ENCODE measurements at regions not wholly inside any gene's neighbourhood (a gene's known extent, or its start where the extent isn't known, plus 50 kb on each side); places are given as distances from the start of the nearest gene placed in this dataset.

GRCh38 chr4:184575306-184575705 lies 73.9 kb downstream of the CASP3 start:
- no peaks in the 10 kb centered on the region for H3K36me3 ChIP-seq (ENCODE audit: insufficient read depth, insufficient read length, low read length)
- TF ChIP-seq ZNF274 (IDR thresholded peaks at IDR 0.05; ENCODE audit: low read depth, low read length) = no peak
- TF ChIP-seq YY1 (IDR thresholded peaks at IDR 0.05; ENCODE audit: insufficient read depth, insufficient read length) = no peak
- no peak for TF ChIP-seq SUZ12 (IDR thresholded peaks at IDR 0.05; ENCODE audit: extremely low read depth, insufficient read depth, insufficient read length)
- no peaks in the 10 kb centered on the region for H3K4me1 ChIP-seq (ENCODE audit: insufficient read depth, insufficient read length)
- no peak for DNase-seq (ENCODE audit: low read depth, low spot score)
- no peaks in the 10 kb centered on the region for H3K27me3 ChIP-seq (ENCODE audit: insufficient read depth, insufficient read length)
- H3K9me3 ChIP-seq (ENCODE audit: insufficient read depth, low read length) = peaks cover 3% of the 10 kb centered on the region; the same call in 1 of the 2 replicates
- no peak overlapping the region for H3K4me3 ChIP-seq (ENCODE audit: insufficient read length, low read depth)
- H3K9ac ChIP-seq (ENCODE audit: insufficient read length, low read depth) = no peak overlapping the region

GRCh38 chr4:184574861-184575260 lies 74.4 kb downstream of the CASP3 start:
- H3K9ac ChIP-seq (ENCODE audit: insufficient read length, low read depth) = no peak overlapping the region
- H3K9me3 ChIP-seq (ENCODE audit: insufficient read depth, low read length) = no peaks in the 10 kb centered on the region
- no peak overlapping the region for H3K4me3 ChIP-seq (ENCODE audit: insufficient read length, low read depth)
- TF ChIP-seq ZNF274 (IDR thresholded peaks at IDR 0.05; ENCODE audit: low read depth, low read length) (no peak), SUZ12 (IDR thresholded peaks at IDR 0.05; ENCODE audit: extremely low read depth, insufficient read depth, insufficient read length) (no peak), YY1 (IDR thresholded peaks at IDR 0.05; ENCODE audit: insufficient read depth, insufficient read length) (no peak)
- no peaks in the 10 kb centered on the region for H3K4me1 ChIP-seq (ENCODE audit: insufficient read depth, insufficient read length)
- H3K36me3 ChIP-seq (ENCODE audit: insufficient read depth, insufficient read length, low read length) = no peaks in the 10 kb centered on the region
- no peaks in the 10 kb centered on the region for H3K27me3 ChIP-seq (ENCODE audit: insufficient read depth, insufficient read length)
- DNase-seq (ENCODE audit: low read depth, low spot score) = no peak

GRCh38 chr4:184573701-184574100 lies 75.5 kb downstream of the CASP3 start:
- DNase-seq (ENCODE audit: low read depth, low spot score) = no peak
- TF ChIP-seq YY1 (IDR thresholded peaks at IDR 0.05; ENCODE audit: insufficient read depth, insufficient read length) = no peak
- TF ChIP-seq ZNF274 (IDR thresholded peaks at IDR 0.05; ENCODE audit: low read depth, low read length) = no peak
- TF ChIP-seq SUZ12 (IDR thresholded peaks at IDR 0.05; ENCODE audit: extremely low read depth, insufficient read depth, insufficient read length) = no peak
- Histone ChIP-seq H3K9me3 (ENCODE audit: insufficient read depth, low read length) (no peaks in the 10 kb centered on the region), H3K4me3 (ENCODE audit: insufficient read length, low read depth) (no peak overlapping the region), H3K36me3 (ENCODE audit: insufficient read depth, insufficient read length, low read length) (no peaks in the 10 kb centered on the region), H3K4me1 (ENCODE audit: insufficient read depth, insufficient read length) (no peaks in the 10 kb centered on the region), H3K27me3 (ENCODE audit: insufficient read depth, insufficient read length) (no peaks in the 10 kb centered on the region), H3K9ac (ENCODE audit: insufficient read length, low read depth) (no peak overlapping the region)

DNA sequence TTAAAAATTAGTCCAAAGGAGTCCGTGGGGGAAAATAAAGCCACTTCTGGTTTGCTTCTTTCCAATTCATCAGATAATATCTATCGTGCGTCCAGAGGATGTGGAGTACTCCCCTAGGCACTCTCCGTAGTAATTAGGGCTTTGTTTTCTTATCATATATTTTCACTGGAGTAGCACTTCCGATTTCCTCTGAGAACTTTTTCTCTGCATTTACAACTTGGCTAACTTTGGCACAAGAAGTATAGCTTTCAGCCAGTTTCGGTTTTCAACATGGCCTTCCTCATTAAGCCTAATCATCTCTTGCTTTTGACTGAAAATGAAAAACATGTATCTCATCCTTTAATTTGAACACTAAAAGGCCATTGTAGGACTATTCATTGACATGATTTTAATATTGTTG lies 80.5 kb downstream of the CASP3 start:
- H3K9ac ChIP-seq (ENCODE audit: insufficient read length, low read depth) = no peak overlapping the region
- no peaks in the 10 kb centered on the region for H3K27me3 ChIP-seq (ENCODE audit: insufficient read depth, insufficient read length)
- H3K36me3 ChIP-seq (ENCODE audit: insufficient read depth, insufficient read length, low read length) = no peaks in the 10 kb centered on the region
- no peaks in the 10 kb centered on the region for H3K9me3 ChIP-seq (ENCODE audit: insufficient read depth, low read length)
- H3K4me3 ChIP-seq (ENCODE audit: insufficient read length, low read depth) = no peak overlapping the region
- DNase-seq (ENCODE audit: low read depth, low spot score) = no peak
- TF ChIP-seq YY1 (IDR thresholded peaks at IDR 0.05; ENCODE audit: insufficient read depth, insufficient read length) (no peak), SUZ12 (IDR thresholded peaks at IDR 0.05; ENCODE audit: extremely low read depth, insufficient read depth, insufficient read length) (no peak), ZNF274 (IDR thresholded peaks at IDR 0.05; ENCODE audit: low read depth, low read length) (no peak)
- H3K4me1 ChIP-seq (ENCODE audit: insufficient read depth, insufficient read length) = no peaks in the 10 kb centered on the region

GRCh38 chr4:184563621-184564020 lies 85.6 kb downstream of the CASP3 start:
- Histone ChIP-seq H3K27me3 (ENCODE audit: insufficient read depth, insufficient read length) (no peaks in the 10 kb centered on the region), H3K9ac (ENCODE audit: insufficient read length, low read depth) (no peak overlapping the region), H3K4me3 (ENCODE audit: insufficient read length, low read depth) (no peak overlapping the region), H3K4me1 (ENCODE audit: insufficient read depth, insufficient read length) (no peaks in the 10 kb centered on the region), H3K36me3 (ENCODE audit: insufficient read depth, insufficient read length, low read length) (no peaks in the 10 kb centered on the region), H3K9me3 (ENCODE audit: insufficient read depth, low read length) (no peaks in the 10 kb centered on the region)
- TF ChIP-seq SUZ12 (IDR thresholded peaks at IDR 0.05; ENCODE audit: extremely low read depth, insufficient read depth, insufficient read length) (no peak), ZNF274 (IDR thresholded peaks at IDR 0.05; ENCODE audit: low read depth, low read length) (no peak)
- no peak for DNase-seq (ENCODE audit: low read depth, low spot score)

DNA sequence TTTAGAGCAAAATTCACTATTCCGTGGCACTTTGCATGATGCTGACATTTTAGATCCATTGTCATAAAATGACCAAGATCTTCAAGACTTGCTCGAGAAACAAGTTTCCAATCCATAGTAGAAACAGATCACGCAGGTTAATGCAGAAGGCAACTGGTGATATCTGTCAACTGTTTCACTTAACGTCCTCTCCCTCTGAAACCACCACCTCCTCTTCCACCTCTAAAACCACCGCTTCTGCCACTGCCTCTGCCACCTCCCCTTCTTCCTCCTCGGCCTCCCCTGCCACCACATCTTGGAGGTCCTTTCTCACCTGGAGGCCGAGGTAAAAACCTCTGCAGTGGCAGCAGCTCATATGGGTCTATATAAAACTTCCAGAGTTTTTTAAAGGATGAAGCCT lies 84.6 kb upstream of the IRF2 start:
- H3K4me1 ChIP-seq (ENCODE audit: insufficient read depth, insufficient read length) = no peaks in the 10 kb centered on the region
- no peaks in the 10 kb centered on the region for H3K36me3 ChIP-seq (ENCODE audit: insufficient read depth, insufficient read length, low read length)
- H3K27me3 ChIP-seq (ENCODE audit: insufficient read depth, insufficient read length) = no peaks in the 10 kb centered on the region
- H3K9me3 ChIP-seq (ENCODE audit: insufficient read depth, low read length) = no peaks in the 10 kb centered on the region
- TF ChIP-seq YY1 (IDR thresholded peaks at IDR 0.05; ENCODE audit: insufficient read depth, insufficient read length) = no peak
- TF ChIP-seq ZNF274 (IDR thresholded peaks at IDR 0.05; ENCODE audit: low read depth, low read length) = no peak
- TF ChIP-seq SUZ12 (IDR thresholded peaks at IDR 0.05; ENCODE audit: extremely low read depth, insufficient read depth, insufficient read length) = no peak
- DNase-seq (ENCODE audit: low read depth, low spot score) = no peak
- H3K4me3 ChIP-seq (ENCODE audit: insufficient read length, low read depth) = no peak overlapping the region
- no peak overlapping the region for H3K9ac ChIP-seq (ENCODE audit: insufficient read length, low read depth)

DNA sequence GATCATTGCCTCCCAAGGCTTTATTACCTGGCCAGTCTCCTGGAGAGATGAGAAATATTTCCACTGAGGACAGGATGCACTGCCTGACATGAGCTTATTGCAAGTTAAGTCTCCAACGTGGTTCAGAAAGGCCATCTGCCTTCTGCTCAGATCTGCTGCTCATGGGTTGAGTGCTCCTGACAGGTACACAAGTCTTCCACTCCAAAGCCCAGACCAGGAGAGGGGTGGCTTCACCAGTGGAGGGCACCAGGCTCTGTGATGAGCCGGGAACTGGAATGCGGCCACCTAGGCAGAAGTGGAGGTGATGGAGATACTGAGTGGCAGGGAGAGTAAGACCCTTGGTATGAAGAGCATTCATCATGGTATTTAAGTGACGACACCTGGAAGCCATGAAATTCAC lies 79.5 kb upstream of the IRF2 start:
- Histone ChIP-seq H3K4me3 (ENCODE audit: insufficient read length, low read depth) (no peak overlapping the region), H3K4me1 (ENCODE audit: insufficient read depth, insufficient read length) (no peaks in the 10 kb centered on the region), H3K9ac (ENCODE audit: insufficient read length, low read depth) (no peak overlapping the region), H3K36me3 (ENCODE audit: insufficient read depth, insufficient read length, low read length) (no peaks in the 10 kb centered on the region), H3K9me3 (ENCODE audit: insufficient read depth, low read length) (no peaks in the 10 kb centered on the region), H3K27me3 (ENCODE audit: insufficient read depth, insufficient read length) (no peaks in the 10 kb centered on the region)
- DNase-seq (ENCODE audit: low read depth, low spot score) = no peak
- TF ChIP-seq YY1 (IDR thresholded peaks at IDR 0.05; ENCODE audit: insufficient read depth, insufficient read length) = no peak
- TF ChIP-seq ZNF274 (IDR thresholded peaks at IDR 0.05; ENCODE audit: low read depth, low read length) = no peak
- no peak for TF ChIP-seq SUZ12 (IDR thresholded peaks at IDR 0.05; ENCODE audit: extremely low read depth, insufficient read depth, insufficient read length)

DNA sequence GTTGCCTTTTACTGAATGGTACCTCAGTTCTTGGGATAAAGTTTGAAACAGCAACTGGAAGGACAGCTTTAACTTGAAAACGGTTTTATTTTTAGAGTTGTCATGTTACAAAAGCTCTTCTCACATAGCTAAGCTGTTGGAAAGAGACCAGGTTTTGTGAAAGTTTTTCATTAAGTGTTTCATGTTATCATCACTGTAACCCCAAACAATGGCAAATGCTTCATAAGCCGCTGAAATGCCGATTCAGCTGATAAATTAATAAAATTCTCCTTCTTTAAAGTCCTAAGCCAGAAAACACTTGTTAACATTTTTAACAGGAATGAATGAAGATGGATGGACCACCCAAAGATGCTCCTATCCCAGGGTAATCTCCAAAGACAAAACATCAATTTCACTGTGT lies 76.1 kb upstream of the IRF2 start:
- no peak for DNase-seq (ENCODE audit: low read depth, low spot score)
- no peak overlapping the region for H3K4me3 ChIP-seq (ENCODE audit: insufficient read length, low read depth)
- H3K36me3 ChIP-seq (ENCODE audit: insufficient read depth, insufficient read length, low read length) = no peaks in the 10 kb centered on the region
- no peaks in the 10 kb centered on the region for H3K9me3 ChIP-seq (ENCODE audit: insufficient read depth, low read length)
- H3K27me3 ChIP-seq (ENCODE audit: insufficient read depth, insufficient read length) = no peaks in the 10 kb centered on the region
- H3K4me1 ChIP-seq (ENCODE audit: insufficient read depth, insufficient read length) = no peaks in the 10 kb centered on the region
- H3K9ac ChIP-seq (ENCODE audit: insufficient read length, low read depth) = no peak overlapping the region
- TF ChIP-seq YY1 (IDR thresholded peaks at IDR 0.05; ENCODE audit: insufficient read depth, insufficient read length) (no peak), SUZ12 (IDR thresholded peaks at IDR 0.05; ENCODE audit: extremely low read depth, insufficient read depth, insufficient read length) (no peak), ZNF274 (IDR thresholded peaks at IDR 0.05; ENCODE audit: low read depth, low read length) (no peak)
